ENCODE measurements at regions not wholly inside any gene's neighbourhood (a gene's known extent, or its start where the extent isn't known, plus 50 kb on each side); places are given as distances from the start of the nearest gene placed in this dataset.

DNA sequence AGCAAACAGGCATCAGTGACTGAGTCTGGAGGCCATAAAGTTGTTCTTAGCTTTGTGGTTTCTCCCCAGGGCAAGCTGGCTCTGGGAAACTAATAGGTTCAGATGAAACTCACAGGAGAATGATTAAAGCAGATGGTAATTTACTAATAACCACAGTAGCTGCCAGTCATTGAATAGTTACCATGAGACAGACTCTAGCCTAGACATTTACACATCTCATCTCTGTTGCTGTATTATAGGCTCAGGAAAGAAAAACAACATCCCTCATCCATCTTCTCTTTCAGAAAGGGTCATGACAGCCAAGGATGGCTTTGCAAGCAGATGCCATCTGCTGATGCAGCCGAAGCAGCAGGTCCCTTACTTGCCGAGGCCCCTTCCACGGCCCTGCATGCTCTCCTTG is 314.0 kb upstream of the ID2 start:
- H3K36me3 ChIP-seq (ENCODE audit: control insufficient read depth, insufficient read depth, low read length) = no peaks in the 10 kb centered on the region
- WGBS (ENCODE audit: insufficient coverage, low coverage, missing lambda C conversion rate) = 0% methylated on average over 3 of the region's 3 CpGs
- H2AFZ ChIP-seq (ENCODE audit: low read depth, low read length) = no peak overlapping the region
- ChIA-PET CTCF (ENCODE audit: low intra/inter-chr PET ratio) (no interaction called here), POLR2A (interaction anchor here (0.6 kb wide), 1 partner anchor 241 kb away, joined by 4 read pairs; no protein-coding TSS in a partner anchor)
- no peaks in the 10 kb centered on the region for H3K79me2 ChIP-seq (ENCODE audit: control insufficient read depth, insufficient read depth, low read length)
- H3K27me3 ChIP-seq (ENCODE audit: control insufficient read depth in 2 of 2, insufficient read depth in 2 of 2, low read length in 2 of 2) = peaks cover 6 to 50% of the 10 kb centered on the region in 2 experiments
- no peaks in the 10 kb centered on the region for H4K20me1 ChIP-seq (replicated peaks; ENCODE audit: control insufficient read depth, insufficient read depth, low read length)
- no peak for FAIRE-seq
- H3K4me3 ChIP-seq = no peak overlapping the region
- intact Hi-C loops (cut with micrococcal nuclease) (no loop called here), in situ Hi-C loops (cut with MboI) (no loop called here)
- H3K4me1 ChIP-seq (replicated peaks in 1 of 2; ENCODE audit: control insufficient read depth in 2 of 2, insufficient read depth in 2 of 2, low read length in 2 of 2) = no peaks in the 10 kb centered on the region
- H3K4me2 ChIP-seq (ENCODE audit: insufficient read depth, low read length) = no peak overlapping the region
- no peaks in the 10 kb centered on the region for H3K9me1 ChIP-seq (ENCODE audit: control insufficient read depth, insufficient read depth, low read length)
- no peak for DNase-seq (ENCODE audit: extremely low read depth in 1 of 4, low spot score in 3 of 4)
- no peak overlapping the region for H3K27ac ChIP-seq (ENCODE audit: extremely low read depth, low read depth, low read length)
- no peaks in the 10 kb centered on the region for H3K9me3 ChIP-seq (replicated peaks; ENCODE audit: control insufficient read depth, insufficient read depth, low read depth, low read length)
- no TSS peak for BruUV-seq (replicated peaks)
- H3K9ac ChIP-seq (ENCODE audit: insufficient read depth in 1 of 2, low read depth in 2 of 2, low read length in 2 of 2) = no peak overlapping the region
- ATAC-seq = no peak
- TF ChIP-seq HMG20A (CRISPR knock-in tag; conservative IDR thresholded peaks at IDR 0.05) (no peak), RBFOX2 (IDR thresholded peaks at IDR 0.05; ENCODE audit: low read depth, low read length) (no peak), CREB1 (IDR thresholded peaks at IDR 0.05) (no peak), CREB1 (CRISPR knock-in tag; IDR thresholded peaks at IDR 0.05) (no peak), ZBTB9 (CRISPR knock-in tag; IDR thresholded peaks at IDR 0.05) (no peak), ZNF384 (IDR thresholded peaks at IDR 0.05; ENCODE audit: low read depth, low read length) (no peak), ZNF740 (CRISPR knock-in tag; IDR thresholded peaks at IDR 0.05) (no peak), ZNF740 (tag; IDR thresholded peaks at IDR 0.05) (no peak), ELF1 (tag; IDR thresholded peaks at IDR 0.05) (no peak), PPARD (CRISPR knock-in tag; IDR thresholded peaks at IDR 0.05) (no peak), ZNF184 (CRISPR knock-in tag; IDR thresholded peaks at IDR 0.05) (no peak), THAP12 (CRISPR knock-in tag; IDR thresholded peaks at IDR 0.05) (no peak), ZNF444 (CRISPR knock-in tag; IDR thresholded peaks at IDR 0.05) (no peak)
- TF ChIP-seq, protein P1, sequence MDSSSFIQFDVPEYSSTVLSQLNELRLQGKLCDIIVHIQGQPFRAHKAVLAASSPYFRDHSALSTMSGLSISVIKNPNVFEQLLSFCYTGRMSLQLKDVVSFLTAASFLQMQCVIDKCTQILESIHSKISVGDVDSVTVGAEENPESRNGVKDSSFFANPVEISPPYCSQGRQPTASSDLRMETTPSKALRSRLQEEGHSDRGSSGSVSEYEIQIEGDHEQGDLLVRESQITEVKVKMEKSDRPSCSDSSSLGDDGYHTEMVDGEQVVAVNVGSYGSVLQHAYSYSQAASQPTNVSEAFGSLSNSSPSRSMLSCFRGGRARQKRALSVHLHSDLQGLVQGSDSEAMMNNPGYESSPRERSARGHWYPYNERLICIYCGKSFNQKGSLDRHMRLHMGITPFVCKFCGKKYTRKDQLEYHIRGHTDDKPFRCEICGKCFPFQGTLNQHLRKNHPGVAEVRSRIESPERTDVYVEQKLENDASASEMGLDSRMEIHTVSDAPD (CRISPR knock-in tag; IDR thresholded peaks at IDR 0.05) = no peak

Data from K562 (cell line).